ENCODE measurements at regions not wholly inside any gene's neighbourhood (a gene's known extent, or its start where the extent isn't known, plus 50 kb on each side); places are given as distances from the start of the nearest gene placed in this dataset.

DNA sequence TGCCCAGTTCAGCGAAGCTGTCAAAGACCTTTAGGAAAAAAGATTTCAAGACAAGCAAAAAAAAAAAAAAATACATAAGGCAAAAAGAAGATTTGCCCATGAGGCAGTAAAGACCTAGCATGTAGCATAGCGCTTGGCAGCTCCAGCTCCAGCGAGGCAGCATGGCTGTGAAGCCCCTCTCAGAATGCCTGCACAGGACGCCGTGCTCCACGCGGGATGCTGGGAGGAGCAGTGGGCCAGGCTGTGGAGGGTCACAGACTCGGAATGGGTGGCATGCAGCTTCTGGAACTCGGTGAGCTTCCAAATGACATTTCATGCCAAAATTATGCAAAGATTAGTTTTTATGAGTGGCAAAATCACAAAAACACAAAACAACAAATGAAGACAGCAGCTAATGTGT lies 267.3 kb downstream of the ZNF516 start:
- no peak overlapping the region for H3K4me2 ChIP-seq
- H3K79me2 ChIP-seq (ENCODE audit: low read depth) = no peaks in the 10 kb centered on the region
- peaks cover 74% of the 10 kb centered on the region for H3K27me3 ChIP-seq (ENCODE audit: insufficient read depth, low read depth)
- H4K20me1 ChIP-seq (ENCODE audit: insufficient read depth) = no peaks in the 10 kb centered on the region
- no peak overlapping the region for H2AFZ ChIP-seq
- no peaks in the 10 kb centered on the region for H3K9me2 ChIP-seq (ENCODE audit: insufficient read depth)
- no TSS peak for BruUV-seq (replicated peaks)
- H3K27ac ChIP-seq = no peak overlapping the region
- no peaks in the 10 kb centered on the region for H3F3A ChIP-seq (ENCODE audit: insufficient read depth, low read depth)
- no peaks in the 10 kb centered on the region for H3K36me3 ChIP-seq (ENCODE audit: low read depth)
- no peak overlapping the region for H3K4me3 ChIP-seq
- intact Hi-C loops (cut with micrococcal nuclease; ENCODE audit: unreplicated experiment) = no loop called here
- POLR2A ChIA-PET (ENCODE audit: unreplicated experiment) = no interaction called here
- no peaks in the 10 kb centered on the region for H3K4me1 ChIP-seq (replicated peaks; ENCODE audit: insufficient read depth)
- CTCF ChIA-PET = no interaction called here
- TF ChIP-seq EZH2 (IDR thresholded peaks at IDR 0.05; ENCODE audit: low read depth) = no peak
- TF ChIP-seq, protein P1, sequence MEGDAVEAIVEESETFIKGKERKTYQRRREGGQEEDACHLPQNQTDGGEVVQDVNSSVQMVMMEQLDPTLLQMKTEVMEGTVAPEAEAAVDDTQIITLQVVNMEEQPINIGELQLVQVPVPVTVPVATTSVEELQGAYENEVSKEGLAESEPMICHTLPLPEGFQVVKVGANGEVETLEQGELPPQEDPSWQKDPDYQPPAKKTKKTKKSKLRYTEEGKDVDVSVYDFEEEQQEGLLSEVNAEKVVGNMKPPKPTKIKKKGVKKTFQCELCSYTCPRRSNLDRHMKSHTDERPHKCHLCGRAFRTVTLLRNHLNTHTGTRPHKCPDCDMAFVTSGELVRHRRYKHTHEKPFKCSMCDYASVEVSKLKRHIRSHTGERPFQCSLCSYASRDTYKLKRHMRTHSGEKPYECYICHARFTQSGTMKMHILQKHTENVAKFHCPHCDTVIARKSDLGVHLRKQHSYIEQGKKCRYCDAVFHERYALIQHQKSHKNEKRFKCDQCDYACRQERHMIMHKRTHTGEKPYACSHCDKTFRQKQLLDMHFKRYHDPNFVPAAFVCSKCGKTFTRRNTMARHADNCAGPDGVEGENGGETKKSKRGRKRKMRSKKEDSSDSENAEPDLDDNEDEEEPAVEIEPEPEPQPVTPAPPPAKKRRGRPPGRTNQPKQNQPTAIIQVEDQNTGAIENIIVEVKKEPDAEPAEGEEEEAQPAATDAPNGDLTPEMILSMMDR (conservative IDR thresholded peaks at IDR 0.05) = no peak
- DNase-seq = no peak
- no peaks in the 10 kb centered on the region for H3K9me3 ChIP-seq (ENCODE audit: insufficient read depth, low read depth)

DNA sequence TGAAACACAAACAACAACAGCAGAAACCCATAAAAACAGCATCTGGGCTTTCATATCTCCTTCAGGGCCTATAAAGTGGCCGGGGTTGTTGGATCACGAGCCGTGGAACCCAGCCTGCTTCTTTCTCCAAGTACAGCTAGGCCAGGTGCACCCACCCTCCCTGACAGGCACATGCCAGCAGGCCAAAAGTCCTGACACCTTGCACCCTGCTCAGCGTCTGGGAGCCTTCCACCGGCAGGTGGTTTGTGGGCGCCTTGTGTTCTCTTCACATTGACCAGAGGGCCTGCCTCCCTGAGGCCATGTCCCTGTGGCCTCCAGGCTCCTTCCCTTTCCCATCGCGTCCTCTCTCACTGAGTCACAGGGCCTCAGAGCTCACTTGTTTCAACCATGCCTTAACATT lies 271.6 kb downstream of the ZNF516 start:
- ChIA-PET POLR2A (ENCODE audit: unreplicated experiment) (no interaction called here), CTCF (no interaction called here)
- Histone ChIP-seq H3K9me3 (ENCODE audit: insufficient read depth, low read depth) (no peaks in the 10 kb centered on the region), H3K4me3 (no peak overlapping the region), H3K9me2 (ENCODE audit: insufficient read depth) (no peaks in the 10 kb centered on the region), H3F3A (ENCODE audit: insufficient read depth, low read depth) (no peaks in the 10 kb centered on the region), H3K79me2 (ENCODE audit: low read depth) (no peaks in the 10 kb centered on the region), H3K4me1 (replicated peaks; ENCODE audit: insufficient read depth) (no peaks in the 10 kb centered on the region), H3K27ac (no peak overlapping the region), H3K27me3 (ENCODE audit: insufficient read depth, low read depth) (peaks cover 86% of the 10 kb centered on the region), H3K36me3 (ENCODE audit: low read depth) (no peaks in the 10 kb centered on the region), H2AFZ (no peak overlapping the region), H4K20me1 (ENCODE audit: insufficient read depth) (no peaks in the 10 kb centered on the region), H3K4me2 (no peak overlapping the region)
- TF ChIP-seq, protein P1 (conservative IDR thresholded peaks at IDR 0.05) = no peak
- intact Hi-C loops (cut with micrococcal nuclease; ENCODE audit: unreplicated experiment) = no loop called here
- no TSS peak for BruUV-seq (replicated peaks)
- no peak for DNase-seq

DNA sequence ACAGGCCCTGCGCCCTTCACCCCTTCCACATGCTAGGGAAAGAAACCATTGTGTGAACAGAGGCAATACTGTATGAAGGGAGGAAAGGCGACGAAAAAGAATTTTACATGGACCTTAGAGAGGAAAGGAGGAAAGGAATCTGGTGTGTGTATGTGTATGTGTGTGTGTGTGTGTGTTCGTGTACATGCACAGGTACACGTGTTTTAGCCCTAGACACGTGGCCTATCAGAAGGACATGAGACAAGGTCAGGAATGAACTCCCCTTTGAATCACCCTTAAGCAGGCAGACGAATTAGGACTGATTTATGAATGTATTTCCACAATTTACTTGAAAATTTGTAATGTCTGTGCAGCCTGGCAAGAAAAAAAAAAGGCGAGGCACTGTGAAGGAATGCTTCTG lies 276.0 kb downstream of the ZNF516 start:
- H3K4me1 ChIP-seq (replicated peaks; ENCODE audit: insufficient read depth) = no peaks in the 10 kb centered on the region
- H3K9me2 ChIP-seq (ENCODE audit: insufficient read depth) = no peaks in the 10 kb centered on the region
- no peak for DNase-seq
- TF ChIP-seq, protein P1 (conservative IDR thresholded peaks at IDR 0.05) = no peak
- no peak for TF ChIP-seq EZH2 (IDR thresholded peaks at IDR 0.05; ENCODE audit: low read depth)
- no peaks in the 10 kb centered on the region for H3K79me2 ChIP-seq (ENCODE audit: low read depth)
- CTCF ChIA-PET = no interaction called here
- POLR2A ChIA-PET (ENCODE audit: unreplicated experiment) = no interaction called here
- no peak overlapping the region for H3K4me3 ChIP-seq
- H3K9me3 ChIP-seq (ENCODE audit: insufficient read depth, low read depth) = no peaks in the 10 kb centered on the region
- no peaks in the 10 kb centered on the region for H3K36me3 ChIP-seq (ENCODE audit: low read depth)
- BruUV-seq (replicated peaks) = no TSS peak
- H3F3A ChIP-seq (ENCODE audit: insufficient read depth, low read depth) = no peaks in the 10 kb centered on the region
- H3K27ac ChIP-seq = no peak overlapping the region
- intact Hi-C loops (cut with micrococcal nuclease; ENCODE audit: unreplicated experiment) = no loop called here
- H3K4me2 ChIP-seq = no peak overlapping the region
- no peak overlapping the region for H2AFZ ChIP-seq
- H4K20me1 ChIP-seq (ENCODE audit: insufficient read depth) = no peaks in the 10 kb centered on the region
- peaks cover 70% of the 10 kb centered on the region for H3K27me3 ChIP-seq (ENCODE audit: insufficient read depth, low read depth)
